ENCODE measurements at regions not wholly inside any gene's neighbourhood (a gene's known extent, or its start where the extent isn't known, plus 50 kb on each side); places are given as distances from the start of the nearest gene placed in this dataset.

GRCh38 chr21:28069450-28069923, 923.2 kb downstream of the LTN1 start:
- TF ChIP-seq CTCF (IDR thresholded peaks at IDR 0.05; ENCODE audit: low read depth, low read length, poor library complexity, severe bottlenecking) = no peak
- TF ChIP-seq EZH2phosphoT487 (IDR thresholded peaks at IDR 0.05; ENCODE audit: borderline replicate concordance, low read length) = no peak
